ENCODE measurements at regions not wholly inside any gene's neighbourhood (a gene's known extent, or its start where the extent isn't known, plus 50 kb on each side); places are given as distances from the start of the nearest gene placed in this dataset.
"Not testable (repeated sequence)": the region's sequence is repeated elsewhere in the genome, so short reads cannot be mapped to it uniquely, and the experiment has no call there.

DNA sequence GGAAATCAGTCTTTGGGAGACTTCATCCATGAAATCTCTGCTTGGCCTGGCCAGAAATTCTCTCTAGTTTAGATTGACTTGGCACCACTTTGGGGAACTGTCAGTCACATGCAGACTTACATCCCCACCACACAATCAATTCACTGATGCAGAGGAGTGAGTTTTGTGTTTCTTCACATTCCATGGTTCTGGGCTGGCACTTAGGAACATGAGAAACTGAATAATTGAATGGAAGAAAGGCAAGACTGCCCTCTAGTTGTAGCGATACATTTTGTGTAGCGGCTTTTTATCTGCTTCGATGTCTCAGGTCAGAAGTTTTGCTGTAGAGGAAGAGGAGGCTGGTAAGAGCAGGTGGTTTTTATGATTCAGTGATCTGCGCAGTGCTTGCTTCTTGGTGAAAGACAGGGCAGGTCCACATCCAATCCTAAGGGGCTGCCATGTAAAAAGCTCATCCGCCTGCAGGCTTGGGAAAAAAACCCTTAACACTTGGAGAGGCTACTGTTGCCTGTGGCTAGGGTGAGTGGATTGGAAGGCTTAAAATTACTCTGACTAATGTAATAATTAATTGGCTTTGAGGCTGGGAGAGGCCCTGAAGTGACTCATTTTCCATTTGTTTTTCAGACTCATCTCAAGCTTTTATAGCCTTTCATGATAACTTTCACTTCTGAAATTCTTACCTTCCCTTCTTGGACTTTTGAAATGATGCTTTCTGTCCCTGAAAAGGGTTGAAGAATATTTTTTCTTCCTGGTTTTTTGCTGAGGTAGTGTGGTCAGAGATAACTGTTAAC lies 75.4 kb upstream of the LPCAT1 start:
- FAIRE-seq: peak; percentile 28
- not testable (repeated sequence) for DNase-seq (ENCODE audit: insufficient read length, low spot score)

- not testable (repeated sequence) for DNase-seq (ENCODE audit: insufficient read length, low spot score); FAIRE-seq
Measured at GRCh38 chr5:1597093-1597473, 73.3 kb upstream of the LPCAT1 start.

DNA sequence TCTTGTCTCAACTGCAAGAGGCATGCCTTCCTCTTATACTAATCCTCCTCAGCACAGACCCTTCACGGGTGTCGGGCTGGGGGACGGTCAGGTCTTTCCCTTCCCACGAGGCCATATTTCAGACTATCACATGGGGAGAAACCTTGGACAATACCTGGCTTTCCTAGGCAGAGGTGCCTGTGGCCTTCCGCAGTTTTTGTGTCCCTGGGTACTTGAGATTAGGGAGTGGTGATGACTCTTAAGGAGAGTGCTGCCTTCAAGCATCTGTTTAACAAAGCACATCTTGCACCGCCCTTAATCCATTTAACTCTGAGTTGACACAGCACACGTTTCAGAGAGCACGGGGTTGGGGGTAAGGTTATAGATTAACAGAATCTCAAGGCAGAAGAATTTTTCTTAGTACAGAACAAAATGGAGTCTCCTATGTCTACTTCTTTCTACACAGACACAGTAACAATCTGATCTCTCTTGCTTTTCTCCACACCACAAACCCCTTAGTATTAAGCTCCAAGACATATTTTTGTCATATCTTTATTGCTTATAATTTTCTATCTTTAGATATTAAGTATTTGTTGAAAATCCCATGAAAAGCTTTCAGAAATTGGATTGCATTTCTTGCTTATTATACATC lies 72.8 kb upstream of the LPCAT1 start:
- not testable (repeated sequence) for DNase-seq (ENCODE audit: insufficient read length, low spot score); FAIRE-seq

DNA sequence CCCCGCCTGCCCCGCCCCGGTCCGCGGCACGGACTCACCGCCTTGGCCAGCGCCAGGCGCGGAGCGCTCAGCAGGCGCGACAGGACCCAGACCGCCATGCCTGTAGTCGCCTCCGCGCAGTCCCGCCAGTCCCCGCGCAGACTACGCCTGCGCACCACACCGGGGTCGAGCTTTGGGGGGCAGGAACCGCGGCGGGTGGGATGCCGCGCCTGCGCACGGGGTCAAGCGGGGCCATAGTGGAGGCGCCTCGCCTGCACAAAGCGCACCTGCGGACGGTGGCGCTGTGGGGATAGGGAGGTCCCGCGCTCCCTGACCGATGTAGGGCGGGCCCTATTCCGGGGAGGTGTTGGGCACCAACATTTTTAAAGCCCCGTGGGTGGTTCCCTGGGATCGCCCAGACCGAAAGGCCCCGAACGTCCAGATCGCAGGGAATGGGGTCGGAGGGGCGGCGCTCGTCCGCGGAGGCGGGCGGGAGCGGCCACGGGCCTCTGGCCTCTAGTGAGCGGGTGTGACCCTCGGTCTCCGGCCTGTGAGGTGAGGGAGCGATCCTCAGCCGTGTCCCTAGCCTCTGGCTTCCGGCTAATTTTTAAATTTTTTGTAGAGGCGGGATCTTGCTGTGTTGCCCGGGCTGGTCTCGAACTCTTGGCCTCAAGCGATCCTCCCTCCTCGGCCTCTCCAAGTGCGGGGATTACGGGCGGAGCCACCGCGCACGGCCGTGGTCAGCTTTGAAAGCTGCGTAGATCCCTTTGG lies 70.8 kb upstream of the LPCAT1 start:
- no peak for DNase-seq (ENCODE audit: insufficient read length, low spot score)
- no peak for FAIRE-seq

DNA sequence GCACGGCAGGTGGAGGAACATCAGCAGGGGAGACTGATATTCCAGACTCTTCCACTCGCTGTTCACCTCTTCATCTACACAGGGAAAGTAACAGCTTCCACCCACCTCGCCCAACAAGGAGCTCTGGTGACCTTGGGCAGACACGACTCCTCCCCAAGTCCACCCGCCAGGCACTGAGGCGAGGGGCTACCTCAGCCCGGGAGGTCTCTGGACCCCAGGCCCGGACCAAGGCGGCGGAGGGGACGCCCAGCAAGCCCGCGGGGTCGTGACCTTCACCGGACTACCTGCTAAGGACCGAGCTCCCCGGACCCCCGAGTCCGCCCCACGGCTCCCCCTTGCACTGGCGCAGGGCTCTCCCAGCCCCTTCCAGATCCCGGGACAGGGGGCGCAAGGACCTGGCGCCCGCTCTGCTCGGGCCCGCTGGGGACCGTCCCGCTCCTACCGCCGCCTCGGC lies 70.2 kb upstream of the LPCAT1 start:
- FAIRE-seq: no peak
- DNase-seq (ENCODE audit: insufficient read length, low spot score): no peak

DNA sequence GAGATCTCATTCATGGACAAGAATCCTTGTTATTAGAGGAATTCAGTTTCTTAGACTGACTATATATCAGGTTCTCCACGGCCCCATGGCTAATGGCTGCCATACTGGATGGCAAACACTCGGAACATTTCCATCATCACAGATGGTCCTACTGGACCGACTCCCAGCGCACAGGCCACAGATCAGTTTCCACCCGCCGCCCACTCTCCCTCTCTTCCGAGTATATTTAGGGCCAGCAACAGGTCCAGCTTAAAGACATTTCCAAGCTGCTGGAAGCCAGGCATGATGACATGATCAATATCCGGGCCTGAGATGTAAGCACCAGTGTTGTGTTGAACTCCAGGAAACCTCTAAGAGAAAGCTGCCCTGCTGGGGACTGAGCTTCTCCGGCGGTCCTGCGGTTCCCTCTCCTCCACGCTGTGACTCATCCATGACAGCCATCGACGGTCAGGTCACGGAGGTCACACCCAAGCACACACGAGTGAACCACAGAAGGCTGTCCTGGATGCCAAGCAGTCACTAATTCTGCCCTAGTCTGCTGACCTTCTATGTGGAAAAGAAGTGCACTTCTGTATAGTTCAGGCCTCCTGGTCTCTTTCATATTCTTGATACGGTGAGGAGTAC lies 64.4 kb upstream of the LPCAT1 start:
- DNase-seq (ENCODE audit: insufficient read length, low spot score): not testable (repeated sequence)
- FAIRE-seq: peak; percentile 73

GRCh38 chr5:1583081-1583875 lies 59.5 kb upstream of the LPCAT1 start:
- FAIRE-seq; DNase-seq (ENCODE audit: insufficient read length, low spot score): not testable (repeated sequence)

GRCh38 chr5:1579389-1579788 lies 55.6 kb upstream of the LPCAT1 start:
- not testable (repeated sequence) for DNase-seq (ENCODE audit: insufficient read length, low spot score); FAIRE-seq

DNA sequence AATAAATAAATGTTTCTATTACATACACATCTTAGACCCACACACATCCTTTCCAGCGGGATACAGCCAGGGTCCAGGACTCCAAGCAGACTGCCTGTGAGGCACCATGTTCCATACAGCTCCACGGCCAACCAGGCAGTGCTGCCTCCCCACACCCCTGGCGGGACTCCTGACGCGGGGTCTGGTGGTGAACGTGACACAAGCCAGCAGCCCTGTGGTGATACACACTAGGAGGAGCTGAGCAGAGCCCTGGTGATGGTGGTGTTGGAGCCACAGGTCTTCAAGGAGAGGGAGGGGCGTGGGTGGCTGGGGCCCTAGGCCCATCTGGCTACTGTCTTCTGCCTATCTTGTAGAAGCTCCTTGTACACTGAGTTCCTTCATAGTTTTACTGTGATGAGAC lies 53.1 kb upstream of the LPCAT1 start:
- not testable (repeated sequence) for FAIRE-seq; DNase-seq (ENCODE audit: insufficient read length, low spot score)

DNA sequence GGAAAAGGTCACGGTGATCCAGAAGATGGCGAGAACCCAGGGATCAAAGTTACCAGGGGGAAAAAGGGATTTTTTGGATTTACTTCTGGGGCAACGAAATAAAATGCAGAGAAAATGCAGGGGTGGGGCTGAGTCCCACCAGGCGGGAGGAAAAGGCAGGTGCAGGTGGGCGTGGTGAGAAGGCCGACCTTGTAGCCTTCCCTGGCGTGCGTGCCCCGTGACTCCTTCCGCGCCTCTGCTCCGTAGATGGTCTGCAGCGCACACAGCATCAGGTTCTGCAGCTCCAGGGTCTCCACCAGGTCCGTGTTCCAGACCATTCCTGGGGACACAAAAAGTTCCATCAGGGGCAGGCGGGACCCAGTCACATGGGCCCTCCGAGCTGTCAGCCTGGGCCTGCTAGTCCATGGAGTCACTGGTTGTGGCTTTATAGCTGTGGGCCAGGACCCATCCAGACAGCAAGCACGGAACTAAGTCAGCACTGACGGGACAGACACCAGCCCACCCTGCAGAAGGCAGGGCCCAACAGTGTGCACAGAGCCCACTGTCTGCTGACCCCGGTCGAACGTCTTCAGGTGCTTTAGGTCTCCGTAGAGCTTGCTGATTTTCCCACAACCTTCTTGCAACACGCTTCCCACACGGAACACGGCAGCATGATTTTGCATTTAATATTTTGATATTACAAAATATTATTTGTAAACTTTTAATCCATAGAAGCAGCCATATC lies 52.4 kb upstream of the LPCAT1 start:
- not testable (repeated sequence) for DNase-seq (ENCODE audit: insufficient read length, low spot score); FAIRE-seq

DNA sequence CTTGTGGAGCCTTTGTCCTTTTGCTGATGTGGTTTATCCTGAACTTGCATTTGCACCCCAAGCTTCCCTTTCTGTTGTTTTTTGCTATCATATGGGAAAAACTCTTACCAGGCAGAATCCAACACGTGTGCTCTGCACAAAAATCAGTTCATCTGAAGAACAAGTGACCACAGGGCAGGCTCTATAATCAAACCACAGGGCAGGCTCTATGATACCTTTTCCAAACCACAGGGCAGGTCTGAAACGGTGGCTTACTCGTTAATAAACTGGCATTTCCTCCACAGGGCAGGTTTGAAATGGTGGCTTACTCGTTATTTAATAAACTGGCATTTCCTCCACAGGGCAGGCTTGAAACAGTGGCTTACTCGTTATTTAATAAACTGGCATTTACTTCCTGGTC lies 51.7 kb upstream of the LPCAT1 start:
- FAIRE-seq; DNase-seq (ENCODE audit: insufficient read length, low spot score): not testable (repeated sequence)

DNA sequence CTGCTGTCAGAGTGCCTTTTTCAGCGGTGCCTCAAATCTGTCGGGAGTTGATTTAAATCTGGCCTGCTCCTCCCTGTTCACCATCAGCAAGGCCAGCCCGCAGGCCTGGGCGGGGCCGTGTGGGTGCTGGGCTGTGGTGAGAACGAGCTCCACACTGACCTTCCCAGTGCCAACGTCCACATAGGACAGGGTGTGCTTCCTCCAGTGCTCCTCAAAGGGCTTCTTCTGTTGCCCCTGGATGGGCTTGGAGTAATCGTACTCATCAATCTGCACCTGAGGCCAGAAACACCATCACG lies 50.2 kb upstream of the LPCAT1 start:
- FAIRE-seq; DNase-seq (ENCODE audit: insufficient read length, low spot score): not testable (repeated sequence)

GRCh38 chr5:1573217-1574022 lies 49.7 kb upstream of the LPCAT1 start:
- DNase-seq (ENCODE audit: insufficient read length, low spot score); FAIRE-seq: not testable (repeated sequence)

Measured in HTR-8/SVneo (cell line).